Fibroblast of the conjunctiva (primary cell): ENCODE measurements at regions not wholly inside any gene's neighbourhood (a gene's known extent, or its start where the extent isn't known, plus 50 kb on each side); places are given as distances from the start of the nearest gene placed in this dataset.

ENCODE experiments used
- DNase-seq: peaks from one replicate; pipeline ENCODE4 v3.0.0-alpha.2; 2010; ENCODE audit warnings: low read depth

DNA sequence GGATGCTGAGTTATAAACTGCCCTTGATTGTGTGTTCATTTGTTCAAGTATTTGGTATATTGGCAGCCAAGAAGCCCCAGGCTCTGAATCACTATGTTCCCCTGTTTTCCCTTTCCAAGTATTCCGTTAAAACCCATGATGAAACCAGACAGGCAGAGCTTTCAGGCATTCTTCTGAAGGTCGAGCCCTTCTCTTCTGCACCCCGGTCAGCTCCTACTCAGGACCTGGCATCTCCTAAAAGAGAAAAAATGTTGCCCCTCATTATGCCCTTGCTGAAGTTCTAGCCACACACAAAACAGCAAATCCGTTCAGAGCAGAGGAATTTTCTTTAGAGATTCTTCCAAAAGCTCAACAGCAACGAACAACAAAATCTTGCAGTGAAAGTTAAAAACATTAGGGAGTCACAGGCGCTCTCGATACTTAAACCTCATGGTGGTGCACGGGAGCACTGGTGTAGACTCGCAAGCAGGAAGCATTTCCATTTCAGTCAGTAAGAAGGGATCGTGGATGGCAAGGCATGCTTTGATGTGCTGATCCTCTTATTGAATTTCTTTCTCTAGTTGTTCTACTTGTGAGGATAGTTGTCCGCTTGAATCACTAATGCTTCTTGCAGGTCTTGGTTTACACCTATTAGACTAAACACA is 264.9 kb downstream of the SKIDA1 start:
- DNase-seq, result peak; percentile 29

DNA sequence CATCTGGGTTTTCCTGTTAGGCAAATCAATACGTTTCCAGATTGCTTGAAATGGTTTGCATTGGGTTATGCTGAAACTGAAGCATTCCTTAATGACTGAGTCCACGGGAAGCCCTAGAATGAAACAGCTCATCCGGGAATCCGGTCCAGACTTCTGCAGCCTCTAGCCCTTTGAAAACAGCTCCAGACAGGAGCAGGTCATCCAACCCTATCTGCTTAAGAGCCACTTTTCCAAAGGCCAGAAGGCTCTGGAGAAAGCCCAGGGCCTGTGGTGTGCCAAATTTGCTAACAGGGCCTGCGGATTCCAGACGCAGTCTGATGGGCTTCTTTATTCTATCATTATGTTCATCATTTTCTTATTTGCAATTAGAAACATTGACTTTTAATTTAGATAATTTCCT is 265.4 kb downstream of the SKIDA1 start:
- no peak for DNase-seq

DNA sequence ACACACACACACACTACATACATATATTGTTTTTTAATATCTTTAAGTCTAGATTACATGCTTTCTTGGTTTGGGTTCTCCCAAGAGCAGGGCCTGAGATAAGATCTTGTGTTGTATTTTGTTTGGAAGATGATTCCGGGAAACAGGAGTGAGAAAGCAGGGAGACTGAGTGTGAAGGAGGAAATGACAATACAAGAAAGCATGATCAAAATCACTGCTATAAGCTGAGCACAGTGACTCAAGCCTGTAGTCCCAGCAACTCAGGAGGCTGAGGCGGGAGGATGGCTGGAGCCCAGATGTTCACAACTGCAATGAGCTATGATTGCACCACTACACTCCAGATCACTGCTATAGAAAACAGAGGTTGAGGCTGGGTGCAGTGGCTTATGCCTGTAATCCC is 267.6 kb downstream of the SKIDA1 start:
- DNase-seq, result no peak

DNA sequence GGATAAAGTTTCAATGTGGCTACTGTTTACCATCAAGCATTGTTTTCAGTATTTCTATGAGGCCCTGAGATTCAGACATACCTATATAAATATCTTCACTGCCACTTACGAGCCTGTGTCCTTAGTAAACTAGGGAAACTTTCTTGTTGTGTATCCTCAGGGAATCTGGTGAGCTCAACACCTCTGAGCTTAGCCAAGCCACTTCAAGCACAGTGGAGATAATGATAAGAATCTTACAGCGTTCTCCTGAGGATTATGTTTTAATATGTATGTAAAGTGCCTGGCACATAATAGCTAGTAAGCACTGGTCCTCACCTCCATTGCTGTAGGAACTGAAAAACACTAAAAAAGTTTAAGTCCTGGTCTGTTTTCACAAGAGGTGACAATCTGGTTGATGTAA is 268.3 kb downstream of the SKIDA1 start:
- DNase-seq, result no peak

DNA sequence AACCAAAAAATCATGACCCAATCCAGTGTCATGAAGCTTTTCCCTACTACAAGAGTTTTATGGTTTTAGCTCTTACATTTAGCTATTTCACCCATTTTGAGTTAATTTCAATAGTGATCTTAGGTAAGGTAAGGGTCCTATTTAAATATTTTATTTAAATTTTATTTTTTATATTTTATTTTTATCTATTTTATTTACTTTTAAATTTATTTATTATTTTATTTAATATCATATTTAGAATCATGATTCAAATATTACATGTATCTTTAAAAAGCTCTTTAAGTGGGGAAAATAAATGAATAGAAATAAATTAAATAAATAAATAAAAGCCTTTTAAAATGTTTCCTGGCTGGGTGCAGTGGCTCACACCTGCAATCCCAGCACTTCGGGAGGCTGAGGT is 276.0 kb downstream of the SKIDA1 start:
- DNase-seq, result no peak

DNA sequence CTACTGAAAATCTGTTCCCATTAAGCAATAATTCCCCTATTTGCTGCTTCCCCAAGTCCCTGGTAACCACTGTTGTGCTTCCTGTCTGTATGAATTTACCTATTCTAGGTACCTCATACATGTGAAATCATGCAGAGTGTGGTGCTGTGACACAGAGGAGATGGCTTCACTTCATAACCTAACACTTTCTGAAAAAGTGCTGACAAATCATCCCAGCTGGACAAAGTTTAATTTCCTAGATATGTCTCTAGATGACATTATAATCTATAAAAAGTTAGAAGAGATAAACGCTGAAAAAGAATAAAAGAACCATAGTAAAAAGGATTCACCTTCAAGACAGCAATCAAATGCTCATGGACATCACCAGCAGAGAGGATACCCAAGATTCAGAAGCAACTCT is 277.9 kb downstream of the SKIDA1 start:
- no peak for DNase-seq

DNA sequence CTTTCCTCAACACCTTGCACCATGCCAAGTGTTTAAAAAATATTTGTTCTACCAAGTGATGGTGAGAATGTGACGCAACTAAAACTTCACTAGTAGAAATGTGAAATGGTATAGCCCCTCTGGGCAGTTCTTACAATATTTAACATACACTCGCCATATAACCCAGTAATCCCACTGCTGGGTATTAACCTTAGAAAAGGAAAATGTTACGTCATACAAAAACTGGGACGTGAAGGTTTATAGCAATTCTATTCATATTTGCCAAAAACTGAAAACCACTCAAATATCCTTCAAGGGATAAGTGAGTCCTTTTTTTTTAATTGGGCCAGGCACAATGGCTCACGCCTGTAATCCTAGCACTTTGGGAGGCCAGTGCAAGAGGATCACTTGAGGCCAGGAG is 279.3 kb downstream of the SKIDA1 start:
- no peak for DNase-seq

DNA sequence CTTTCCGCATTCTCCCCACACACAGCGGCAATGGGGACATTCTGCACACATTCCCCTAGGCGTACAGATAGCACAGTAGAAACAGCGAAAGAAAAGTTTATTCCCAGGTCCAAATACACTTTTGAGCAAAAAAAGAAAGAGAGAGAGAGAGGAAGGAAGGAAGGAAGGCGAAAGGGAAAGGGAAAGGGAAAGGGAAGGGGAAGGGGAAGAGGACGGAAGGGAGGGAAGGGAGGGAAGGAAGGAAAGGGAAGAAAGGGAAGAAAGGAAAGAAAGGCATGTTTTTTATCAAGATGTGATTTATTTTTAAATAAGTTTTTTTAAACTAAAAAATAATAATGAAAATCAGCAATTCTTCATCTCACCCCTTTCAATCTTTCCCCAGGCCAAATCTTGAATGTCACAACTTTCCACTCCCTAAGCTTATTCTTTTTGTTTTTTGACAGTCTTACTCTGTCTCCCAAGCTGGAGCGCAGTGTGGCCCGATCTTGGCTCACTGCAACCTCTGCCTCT is 281.7 kb downstream of the SKIDA1 start:
- DNase-seq, result no peak

DNA sequence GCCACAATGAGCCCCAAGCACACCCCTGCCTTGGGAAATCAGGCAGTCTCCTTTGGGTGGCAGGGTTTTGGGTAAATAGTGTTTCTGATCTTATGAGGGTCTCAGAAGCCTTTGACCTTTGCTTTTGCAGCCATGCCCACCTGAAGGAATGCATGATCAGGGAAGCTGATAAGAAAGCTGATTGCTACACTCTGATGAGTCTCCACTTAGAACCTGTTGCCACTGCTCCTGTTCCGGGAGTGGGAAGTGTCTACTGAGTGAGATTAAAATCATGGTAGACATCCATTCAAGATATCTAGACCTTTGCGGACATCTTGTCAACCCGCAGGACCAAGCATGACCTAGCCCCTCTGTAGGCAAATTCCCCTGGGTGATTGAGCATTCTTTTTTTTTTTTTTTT is 282.6 kb downstream of the SKIDA1 start:
- no peak for DNase-seq

DNA sequence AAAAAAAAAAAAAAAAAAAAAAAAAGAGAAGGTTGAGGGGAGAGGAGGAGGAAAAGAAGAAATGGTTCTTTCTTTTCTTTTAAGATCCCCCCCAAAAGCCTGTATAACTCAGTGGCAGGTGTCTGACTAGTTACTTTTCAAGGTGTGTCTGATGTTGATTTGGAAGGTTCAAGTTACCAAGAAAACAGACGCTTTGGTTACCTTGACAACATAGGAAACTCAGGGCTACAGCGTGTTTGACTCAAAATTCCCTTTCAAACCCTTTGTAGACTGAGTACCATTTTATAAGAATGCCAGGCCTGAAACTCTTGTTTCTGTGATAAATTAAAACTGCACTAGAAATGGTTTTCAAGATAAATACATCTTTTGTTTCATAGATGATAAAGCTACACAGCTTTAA is 286.8 kb downstream of the SKIDA1 start:
- no peak for DNase-seq

DNA sequence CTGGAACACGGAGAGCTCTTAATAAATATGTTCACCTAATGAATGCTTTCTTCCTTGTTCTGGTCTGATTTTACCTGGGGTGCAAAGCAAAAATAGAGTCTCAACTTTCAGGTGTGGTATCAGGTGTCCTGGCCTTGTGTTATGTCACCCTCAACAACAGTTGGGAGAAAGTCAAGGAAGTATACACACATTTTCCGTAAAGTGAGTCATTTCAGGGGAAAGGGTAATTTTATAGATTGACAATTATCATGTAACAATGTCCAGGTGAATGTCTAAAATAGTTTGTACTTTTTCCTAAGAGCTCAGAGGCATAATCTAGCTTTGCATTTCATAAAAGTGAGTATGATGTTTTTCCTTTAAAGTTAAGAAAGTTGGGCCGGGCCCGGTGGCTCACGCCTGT is 287.4 kb downstream of the SKIDA1 start:
- DNase-seq, result no peak

DNA sequence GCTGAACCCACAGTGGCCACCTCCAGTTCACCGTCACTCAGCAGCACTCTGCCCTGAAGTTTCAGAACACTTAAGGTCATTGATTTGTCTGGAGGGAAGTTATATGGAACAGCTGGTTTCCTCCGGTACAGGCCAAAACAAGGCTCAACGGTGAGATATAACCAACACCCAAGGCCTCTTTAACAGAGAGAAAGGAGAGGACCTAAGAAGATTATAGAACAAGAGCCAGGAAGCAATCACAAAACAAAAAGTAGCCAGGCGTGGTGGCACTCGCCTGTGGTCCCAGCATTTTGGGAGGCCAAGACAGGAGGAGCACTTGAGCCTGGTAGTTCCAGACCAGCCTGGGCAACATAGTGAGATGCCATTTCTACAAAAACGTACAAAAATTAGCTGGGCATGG is 290.7 kb downstream of the SKIDA1 start:
- no peak for DNase-seq

DNA sequence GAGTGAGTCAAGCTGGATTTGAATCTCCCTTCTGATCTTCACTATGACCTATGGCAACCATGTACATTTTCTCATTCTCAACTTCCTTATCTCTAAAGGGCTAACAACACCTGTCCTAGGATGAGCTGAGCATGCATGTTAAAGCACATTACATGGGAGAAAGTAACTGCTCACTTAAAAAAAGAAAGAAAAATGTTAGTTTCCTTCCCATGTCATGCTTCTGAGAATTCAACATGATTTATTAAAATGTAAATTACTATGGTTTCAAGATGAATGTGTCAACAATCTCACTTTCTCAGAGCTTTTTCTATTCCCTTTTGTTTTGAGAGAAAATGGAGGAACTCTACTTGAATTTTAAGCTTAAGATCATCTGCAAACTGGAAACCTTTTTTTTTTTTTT is 295.3 kb downstream of the SKIDA1 start:
- no peak for DNase-seq

DNA sequence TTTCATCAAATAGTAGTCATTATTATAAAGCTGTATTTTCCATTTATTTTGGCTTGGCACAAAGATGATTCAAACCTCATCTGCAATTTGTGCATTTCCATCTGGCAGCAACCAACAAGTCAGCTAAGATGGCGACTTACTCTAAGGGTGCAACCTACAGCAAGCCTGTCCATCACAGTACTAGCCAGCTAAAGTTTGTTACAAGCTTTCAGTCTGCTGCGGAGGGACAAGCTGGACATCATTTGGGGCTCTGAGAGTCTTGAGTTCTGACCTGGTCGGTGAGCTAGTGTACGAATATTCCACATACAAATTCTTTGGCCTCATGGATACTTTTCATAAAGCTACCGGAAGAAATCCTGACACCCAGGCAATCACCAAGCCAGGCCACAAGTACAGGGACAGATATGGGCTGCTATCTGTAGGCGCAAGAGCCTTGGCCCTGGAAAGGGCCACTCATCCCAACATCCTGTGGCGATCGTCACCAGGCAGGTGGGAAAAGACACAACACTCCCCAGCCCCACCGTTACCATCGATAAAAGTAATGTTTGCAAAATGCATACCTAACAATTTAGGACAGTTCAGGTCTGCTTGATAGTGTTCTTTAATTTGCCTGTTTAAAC is 307.6 kb downstream of the SKIDA1 start:
- no peak for DNase-seq

DNA sequence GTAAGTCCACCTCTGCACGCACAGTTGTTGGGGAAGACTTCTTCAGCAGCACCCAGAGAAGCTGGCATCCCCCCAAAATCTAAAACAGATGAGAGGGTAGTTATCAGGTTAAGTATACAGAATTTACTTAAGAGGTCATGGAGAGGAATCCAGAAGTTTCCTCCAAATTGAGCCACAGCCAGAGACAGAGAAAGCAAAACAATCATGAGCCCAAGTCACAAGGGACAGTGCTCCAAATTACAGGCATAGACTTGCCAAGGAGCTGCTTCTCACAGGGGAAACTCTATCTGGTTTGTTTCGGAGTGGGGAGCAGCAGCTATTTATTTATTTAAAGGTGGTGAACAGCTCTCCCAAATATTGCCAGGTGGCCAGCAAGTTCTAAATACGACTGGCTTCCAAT is 308.4 kb downstream of the SKIDA1 start:
- no peak for DNase-seq

DNA sequence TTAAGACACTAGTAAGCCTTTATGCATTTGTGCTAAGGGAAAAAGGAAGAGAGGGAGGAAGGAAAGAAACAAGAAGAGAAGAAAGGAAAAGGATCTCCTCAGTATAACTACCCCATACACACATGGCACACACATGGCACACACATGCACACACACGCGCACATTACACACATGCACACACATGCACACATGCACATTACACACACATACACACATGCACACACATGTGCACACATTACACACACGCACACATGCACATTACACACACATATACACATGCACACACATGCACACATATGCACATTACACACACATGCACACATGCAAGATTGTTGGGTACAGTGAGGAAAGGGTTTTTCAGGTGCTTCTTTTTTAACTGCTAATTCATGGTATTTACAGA is 311.2 kb downstream of the SKIDA1 start:
- no peak for DNase-seq

DNA sequence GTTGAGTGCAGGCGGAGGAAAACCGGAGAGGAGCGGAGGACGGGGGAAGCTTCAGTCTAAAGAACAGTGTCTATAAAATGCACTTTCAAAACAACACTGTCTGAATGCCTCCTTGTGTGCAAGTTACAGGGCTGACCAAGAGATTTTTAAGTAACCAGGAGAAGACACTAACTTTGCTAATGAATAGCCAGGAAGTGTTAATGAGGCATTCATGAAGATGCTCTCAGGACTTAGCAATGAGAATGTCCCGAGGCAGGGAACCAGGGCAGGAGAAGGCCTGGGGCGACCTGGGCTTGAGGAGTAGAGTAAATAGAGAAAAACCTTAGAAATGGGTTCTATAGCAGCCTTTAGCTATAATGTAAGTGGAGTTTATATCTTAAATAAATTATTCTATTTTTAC is 312.1 kb downstream of the SKIDA1 start:
- no peak for DNase-seq

DNA sequence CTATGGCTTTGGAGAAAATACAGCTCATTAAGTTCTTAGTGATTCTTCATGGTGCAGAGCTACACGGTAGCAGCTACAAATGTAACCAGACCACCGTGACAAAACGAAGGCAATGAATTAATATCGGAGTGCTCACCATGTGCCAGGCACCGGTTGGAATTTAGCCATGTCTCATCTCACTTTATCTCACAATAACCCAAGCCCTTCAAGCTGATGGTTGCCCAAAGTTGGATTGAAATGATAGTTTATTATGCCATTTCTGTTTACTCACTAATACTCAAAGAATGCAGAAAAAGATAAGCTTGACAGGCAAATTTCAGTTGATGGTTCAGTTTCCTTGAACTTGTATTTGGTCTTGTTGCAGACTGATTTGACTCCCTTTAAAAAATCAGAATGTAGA is 312.6 kb downstream of the SKIDA1 start:
- no peak for DNase-seq

DNA sequence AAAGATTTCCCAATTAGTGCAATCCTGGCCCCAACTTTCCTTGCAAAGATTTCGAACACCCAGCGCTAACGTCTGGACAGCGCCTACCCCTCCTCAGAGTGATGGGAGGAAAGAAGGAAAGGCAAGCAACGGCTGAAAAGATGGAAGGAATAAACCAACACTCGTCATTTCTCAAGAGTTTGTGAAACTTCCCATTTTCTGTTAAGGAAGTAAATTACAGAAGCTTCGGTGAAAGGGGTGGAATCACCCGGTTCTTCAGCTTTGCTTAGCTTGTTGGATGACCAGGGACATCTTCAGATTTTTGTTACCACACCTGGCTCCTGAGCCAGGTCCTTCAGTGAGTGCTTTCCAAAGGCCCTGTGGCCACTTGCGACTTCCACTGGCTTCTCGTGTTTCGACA is 313.1 kb downstream of the SKIDA1 start:
- no peak for DNase-seq

DNA sequence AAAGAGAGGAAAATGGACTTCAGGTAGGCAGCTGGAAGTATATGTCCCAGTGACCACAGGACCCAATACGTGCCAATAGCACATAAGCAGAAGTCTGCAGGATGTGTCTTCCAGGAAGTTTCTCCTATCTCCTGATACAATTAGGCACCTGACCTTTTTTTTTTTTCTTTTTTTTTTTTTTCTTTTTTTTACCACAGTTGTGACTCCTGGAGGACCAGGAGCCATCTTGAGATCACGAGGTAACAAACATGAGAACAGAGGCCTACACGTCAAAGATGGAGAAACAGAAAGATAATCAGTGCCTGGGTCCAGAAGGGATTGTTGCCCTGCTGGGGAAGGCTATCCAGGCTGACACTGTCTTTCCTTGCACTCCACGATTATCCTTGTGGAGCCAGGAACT is 312.4 kb upstream of the NEBL start:
- DNase-seq, result no peak

DNA sequence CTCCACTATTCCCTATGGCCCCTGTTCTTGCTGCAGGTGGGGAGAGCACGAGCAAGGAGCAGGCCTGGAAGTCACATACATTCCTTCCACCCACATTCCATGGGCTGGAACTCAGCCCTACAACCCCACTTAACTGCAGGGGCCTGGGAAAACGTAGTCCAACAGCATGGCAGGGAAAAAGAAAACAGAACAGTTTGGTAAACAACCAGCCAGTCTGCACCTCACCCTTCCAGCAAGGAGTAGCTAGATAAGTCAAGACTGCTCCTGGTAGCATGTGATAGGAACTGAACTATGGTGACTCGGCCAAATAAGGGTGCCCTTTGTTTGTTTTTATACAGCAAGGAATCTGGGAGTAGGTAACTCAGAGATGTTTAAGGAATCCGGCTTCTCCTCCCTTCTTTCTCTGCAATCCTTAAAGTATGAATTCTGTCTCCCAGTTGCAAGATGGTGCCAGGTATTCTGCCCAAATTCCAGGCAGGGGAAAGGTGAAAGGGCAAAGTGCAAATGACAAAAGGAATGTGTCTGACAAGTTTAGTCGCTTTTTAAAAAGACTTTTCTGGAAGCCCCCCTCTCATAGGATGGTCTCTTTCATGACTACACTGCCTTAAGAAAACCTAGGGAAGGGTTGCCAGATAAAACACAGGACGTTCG is 311.7 kb upstream of the NEBL start:
- no peak for DNase-seq

DNA sequence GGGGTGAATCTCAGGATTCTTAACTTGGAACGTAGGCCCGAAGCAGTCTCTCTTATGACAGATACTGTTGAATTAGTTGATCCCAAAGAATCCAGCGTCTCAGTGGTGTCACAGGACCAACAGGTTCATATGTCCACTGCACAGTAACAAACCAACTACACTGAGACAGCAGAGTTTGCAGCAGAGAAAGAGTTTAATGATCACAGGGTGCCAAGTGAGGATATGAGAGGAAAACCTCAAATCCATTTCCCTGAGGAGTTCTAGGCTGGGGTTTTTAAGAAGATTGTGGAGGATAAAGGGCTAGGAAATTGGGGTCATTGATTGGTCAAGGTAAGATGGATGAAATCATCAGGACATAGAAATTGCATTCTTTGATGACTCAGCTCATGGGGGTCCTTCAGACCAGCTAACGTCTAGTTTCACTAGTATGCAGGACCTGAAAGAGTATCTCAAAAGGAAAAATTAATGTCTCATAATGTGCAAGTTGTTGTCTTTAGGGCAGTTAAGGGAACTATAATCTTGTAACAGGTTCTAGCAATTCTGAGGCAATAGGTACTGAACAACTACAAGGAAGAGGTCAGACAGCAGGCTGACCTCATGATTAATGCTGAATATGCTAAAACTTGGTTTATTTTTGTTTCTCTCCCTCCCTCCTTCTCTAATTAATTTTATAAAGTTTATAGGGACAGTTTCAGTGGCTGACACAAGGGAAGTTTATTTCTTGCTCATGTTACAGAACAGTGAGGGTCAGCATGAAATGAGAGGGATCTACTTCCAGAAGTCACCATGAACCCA is 310.9 kb upstream of the NEBL start:
- DNase-seq, result no peak

DNA sequence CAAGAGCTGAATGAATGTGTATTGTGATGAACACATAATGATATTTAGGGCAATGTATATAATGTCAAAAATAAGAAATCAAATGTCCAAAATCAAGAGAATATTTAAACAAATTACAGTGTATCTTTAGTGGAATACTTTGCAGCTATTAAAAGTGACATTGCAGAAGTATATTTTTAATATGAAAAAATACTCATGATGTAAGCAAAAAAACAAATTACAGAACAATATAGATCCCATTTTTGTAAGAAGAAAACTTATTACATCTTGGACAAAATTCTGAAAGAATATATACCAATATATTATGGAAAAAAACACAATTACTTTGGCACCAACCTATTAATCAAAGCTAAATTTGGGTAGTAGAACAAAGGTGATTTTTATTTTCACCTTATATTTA is 308.2 kb upstream of the NEBL start:
- no peak for DNase-seq
